Activated B cell treated with CpG ODN at 0.5 μM for 24 hours (primary cell): ENCODE measurements at regions not wholly inside any gene's neighbourhood (a gene's known extent, or its start where the extent isn't known, plus 50 kb on each side); places are given as distances from the start of the nearest gene placed in this dataset.

Source experiments
- ATAC-seq: fragments of 200-7000 bp; cut with Tn5 transposase; one replicate; pipeline ENCODE4 v1.10.0; 2021; ENCODE audit warnings: low read depth, mild to moderate bottlenecking, moderate library complexity
- CTCF ChIA-PET: fragments of 350-600 bp; sonication (Branson Sonifier 250); formaldehyde crosslinking; loops from one replicate; lab custom pipeline; 2021; ENCODE audit warnings: antibody characterized with exemption; lab: Charles Lee
- POLR2A ChIA-PET: fragments of 350-600 bp; sonication (Branson Sonifier 250); formaldehyde crosslinking; loops from one replicate; lab custom pipeline; 2021; ENCODE audit warnings: antibody characterized with exemption; lab: Charles Lee
- DNase-seq: peaks from one replicate; pipeline ENCODE4 v3.0.0; 2022
- H3K27ac Mint-ChIP-seq: one replicate; pipeline ENCODE4 v1.8.0; 2020; ENCODE audit warnings: mixed read lengths
- H3K27me3 Mint-ChIP-seq: one replicate; pipeline ENCODE4 v1.8.0; 2021; ENCODE audit warnings: mixed read lengths
- H3K36me3 Mint-ChIP-seq: one replicate; pipeline ENCODE4 v1.8.0; 2021; ENCODE audit warnings: low read depth, mixed read lengths
- H3K4me1 Mint-ChIP-seq: one replicate; pipeline ENCODE4 v1.8.0; 2021; ENCODE audit warnings: mixed read lengths
- H3K4me3 Mint-ChIP-seq: one replicate; pipeline ENCODE4 v1.8.0; 2020; ENCODE audit warnings: mild to moderate bottlenecking, mixed read lengths
- H3K9me3 Mint-ChIP-seq: one replicate; pipeline ENCODE4 v1.8.0; 2020; ENCODE audit warnings: mixed read lengths
- intact Hi-C: fragments of 100-400 bp; cut with micrococcal nuclease; formaldehyde crosslinking; loops from one replicate; pipeline ENCODE4 v1.15.1; 2024
- TF ChIP-seq, protein P1 (sequence below): fragments of 200-600 bp; IDR thresholded peaks from one replicate; pipeline ENCODE4 v1.8.0; 2022; ENCODE audit warnings: antibody characterized with exemption, mild to moderate bottlenecking

DNA sequence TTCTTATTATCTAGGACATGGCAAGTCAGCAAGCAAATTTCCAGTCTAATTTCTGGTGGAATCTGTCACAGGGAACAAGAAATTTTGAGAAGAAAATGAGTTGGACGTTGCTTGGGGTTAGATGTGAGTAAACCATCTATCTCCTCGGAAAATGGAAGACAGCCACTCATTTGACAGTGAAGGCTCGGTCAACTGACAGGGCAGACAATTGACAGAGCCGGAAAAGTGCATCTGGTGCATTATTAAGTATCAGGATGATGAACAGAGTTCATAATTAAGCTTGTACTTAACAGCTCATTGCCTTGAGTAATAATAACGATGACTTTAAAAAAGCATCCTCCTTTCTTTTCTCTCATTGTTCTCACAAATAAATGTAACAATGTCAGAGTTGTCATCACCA, 168.4 kb downstream of the MAD2L1 start:
- ATAC-seq (no peak), DNase-seq (no peak)
- POLR2A ChIA-PET = no interaction called here
- Mint-ChIP-seq H3K27ac (no peak overlapping the region), H3K9me3 (no peaks in the 10 kb centered on the region), H3K4me1 (no peaks in the 10 kb centered on the region), H3K27me3 (no peaks in the 10 kb centered on the region), H3K4me3 (no peak overlapping the region), H3K36me3 (no peaks in the 10 kb centered on the region)
- CTCF ChIA-PET = no interaction called here
- TF ChIP-seq, protein P1, sequence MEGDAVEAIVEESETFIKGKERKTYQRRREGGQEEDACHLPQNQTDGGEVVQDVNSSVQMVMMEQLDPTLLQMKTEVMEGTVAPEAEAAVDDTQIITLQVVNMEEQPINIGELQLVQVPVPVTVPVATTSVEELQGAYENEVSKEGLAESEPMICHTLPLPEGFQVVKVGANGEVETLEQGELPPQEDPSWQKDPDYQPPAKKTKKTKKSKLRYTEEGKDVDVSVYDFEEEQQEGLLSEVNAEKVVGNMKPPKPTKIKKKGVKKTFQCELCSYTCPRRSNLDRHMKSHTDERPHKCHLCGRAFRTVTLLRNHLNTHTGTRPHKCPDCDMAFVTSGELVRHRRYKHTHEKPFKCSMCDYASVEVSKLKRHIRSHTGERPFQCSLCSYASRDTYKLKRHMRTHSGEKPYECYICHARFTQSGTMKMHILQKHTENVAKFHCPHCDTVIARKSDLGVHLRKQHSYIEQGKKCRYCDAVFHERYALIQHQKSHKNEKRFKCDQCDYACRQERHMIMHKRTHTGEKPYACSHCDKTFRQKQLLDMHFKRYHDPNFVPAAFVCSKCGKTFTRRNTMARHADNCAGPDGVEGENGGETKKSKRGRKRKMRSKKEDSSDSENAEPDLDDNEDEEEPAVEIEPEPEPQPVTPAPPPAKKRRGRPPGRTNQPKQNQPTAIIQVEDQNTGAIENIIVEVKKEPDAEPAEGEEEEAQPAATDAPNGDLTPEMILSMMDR = no peak
- intact Hi-C loops = no loop called here

DNA sequence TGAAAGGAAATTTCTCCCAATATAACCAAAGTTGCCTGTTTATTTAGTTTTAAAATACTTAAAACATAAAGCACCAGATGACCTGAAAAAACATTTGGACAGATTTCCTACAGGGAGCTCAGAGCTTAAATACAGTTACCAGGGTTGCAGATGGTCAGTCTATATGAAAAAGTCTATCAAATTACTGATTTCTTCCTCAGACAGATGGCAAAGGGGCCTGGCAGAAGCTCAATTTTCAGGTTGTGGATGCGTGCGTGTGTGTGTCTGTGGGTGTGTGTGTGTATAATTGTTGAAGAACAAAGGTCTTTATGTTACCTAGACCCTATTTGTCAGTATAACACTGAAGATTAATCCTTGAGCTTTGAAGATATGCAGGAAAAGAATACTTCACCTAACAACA, 169.4 kb downstream of the MAD2L1 start:
- DNase-seq (no peak), ATAC-seq (no peak)
- TF ChIP-seq, protein P1 = no peak
- POLR2A ChIA-PET = no interaction called here
- H3K27me3 Mint-ChIP-seq = no peaks in the 10 kb centered on the region
- no peaks in the 10 kb centered on the region for H3K36me3 Mint-ChIP-seq
- no peak overlapping the region for H3K27ac Mint-ChIP-seq
- H3K9me3 Mint-ChIP-seq = no peaks in the 10 kb centered on the region
- CTCF ChIA-PET = no interaction called here
- H3K4me3 Mint-ChIP-seq = no peak overlapping the region
- intact Hi-C loops = no loop called here
- H3K4me1 Mint-ChIP-seq = no peaks in the 10 kb centered on the region

GRCh38 chr4:119894650-119895208, 171.9 kb downstream of the MAD2L1 start:
- Mint-ChIP-seq H3K27me3 (no peaks in the 10 kb centered on the region), H3K4me3 (no peak overlapping the region), H3K9me3 (no peaks in the 10 kb centered on the region), H3K36me3 (no peaks in the 10 kb centered on the region), H3K27ac (no peak overlapping the region), H3K4me1 (no peaks in the 10 kb centered on the region)
- TF ChIP-seq, protein P1 = no peak
- CTCF ChIA-PET = no interaction called here
- DNase-seq (no peak), ATAC-seq (no peak)
- intact Hi-C loops = no loop called here
- POLR2A ChIA-PET = no interaction called here

- no peaks in the 10 kb centered on the region for H3K27me3 Mint-ChIP-seq
- ChIA-PET POLR2A (no interaction called here), CTCF (no interaction called here)
- no peaks in the 10 kb centered on the region for H3K36me3 Mint-ChIP-seq
- DNase-seq = no peak
- intact Hi-C loops = no loop called here
- TF ChIP-seq, protein P1 = no peak
- H3K4me3 Mint-ChIP-seq = no peak overlapping the region
- H3K9me3 Mint-ChIP-seq = no peaks in the 10 kb centered on the region
- no peaks in the 10 kb centered on the region for H3K4me1 Mint-ChIP-seq
- no peak overlapping the region for H3K27ac Mint-ChIP-seq
- no peak for ATAC-seq
These were observed 192.8 kb downstream of the MAD2L1 start for GRCh38 chr4:119873794-119874325.

DNA sequence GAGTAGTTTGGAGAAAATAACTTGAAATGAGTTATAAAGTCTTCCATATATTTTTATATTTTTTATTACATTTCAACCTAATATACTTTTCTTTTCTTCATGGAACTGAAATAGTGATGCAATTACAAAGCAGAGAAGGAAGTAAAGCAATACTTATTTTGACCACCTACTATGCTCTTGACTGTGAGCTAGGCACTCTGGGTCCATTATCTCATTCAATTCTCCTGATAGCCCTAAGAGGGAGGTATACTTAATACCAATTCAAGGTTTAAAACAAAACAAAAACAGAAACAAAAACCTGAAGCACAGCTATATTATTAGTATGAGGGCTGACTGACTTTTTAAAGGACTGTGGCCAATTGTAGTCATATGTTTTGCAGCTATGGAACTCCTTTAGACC, 193.5 kb downstream of the MAD2L1 start:
- H3K9me3 Mint-ChIP-seq = no peaks in the 10 kb centered on the region
- no peaks in the 10 kb centered on the region for H3K36me3 Mint-ChIP-seq
- ChIA-PET CTCF (no interaction called here), POLR2A (no interaction called here)
- H3K27ac Mint-ChIP-seq = no peak overlapping the region
- intact Hi-C loops = no loop called here
- no peaks in the 10 kb centered on the region for H3K27me3 Mint-ChIP-seq
- ATAC-seq = no peak
- TF ChIP-seq, protein P1 = no peak
- DNase-seq = no peak
- no peak overlapping the region for H3K4me3 Mint-ChIP-seq
- H3K4me1 Mint-ChIP-seq = no peaks in the 10 kb centered on the region
